Left kidney (tissue), 1 donor: ENCODE measurements at regions not wholly inside any gene's neighbourhood (a gene's known extent, or its start where the extent isn't known, plus 50 kb on each side); places are given as distances from the start of the nearest gene placed in this dataset.

Source experiments
- DNase-seq: peaks from one replicate; pipeline ENCODE4 v3.0.0-alpha.2; 2013

DNA sequence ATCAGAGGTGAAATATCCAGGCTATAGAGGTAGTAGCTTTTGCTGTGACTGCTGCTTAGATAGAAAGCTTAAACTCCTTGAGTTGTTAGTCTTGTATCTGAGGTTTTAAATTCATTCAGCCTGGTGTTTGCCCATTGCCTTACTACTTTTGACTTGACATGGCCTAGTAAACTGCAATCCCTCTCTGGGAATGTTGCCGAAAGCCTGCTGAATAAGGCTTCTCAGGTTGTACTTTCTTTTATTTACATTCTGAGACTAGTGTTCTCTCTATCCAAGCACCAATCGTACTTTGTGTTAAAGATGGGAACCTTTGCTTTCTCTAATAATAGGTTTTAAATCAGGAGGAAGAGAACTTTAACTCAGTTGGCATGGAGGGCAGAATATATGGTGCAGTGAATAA, 357.6 kb upstream of the CWC22 start:
- no peak for DNase-seq

DNA sequence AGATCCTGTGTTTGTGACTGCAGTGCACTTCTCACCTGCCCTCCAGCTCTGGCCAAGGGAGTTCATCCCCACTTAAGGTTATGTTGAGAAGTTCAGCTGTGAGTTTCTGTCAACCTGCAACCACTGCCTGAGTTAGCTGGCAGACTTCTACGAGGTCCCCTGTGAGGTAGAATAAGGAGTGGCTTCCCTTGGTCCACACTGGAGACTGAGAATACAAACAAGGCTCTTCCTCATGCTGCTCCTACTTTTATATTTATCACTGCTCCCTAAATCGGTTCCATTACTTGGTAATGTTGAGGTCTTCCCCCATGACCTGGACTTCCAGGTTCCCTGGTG, 353.2 kb upstream of the CWC22 start:
- DNase-seq = no peak

DNA sequence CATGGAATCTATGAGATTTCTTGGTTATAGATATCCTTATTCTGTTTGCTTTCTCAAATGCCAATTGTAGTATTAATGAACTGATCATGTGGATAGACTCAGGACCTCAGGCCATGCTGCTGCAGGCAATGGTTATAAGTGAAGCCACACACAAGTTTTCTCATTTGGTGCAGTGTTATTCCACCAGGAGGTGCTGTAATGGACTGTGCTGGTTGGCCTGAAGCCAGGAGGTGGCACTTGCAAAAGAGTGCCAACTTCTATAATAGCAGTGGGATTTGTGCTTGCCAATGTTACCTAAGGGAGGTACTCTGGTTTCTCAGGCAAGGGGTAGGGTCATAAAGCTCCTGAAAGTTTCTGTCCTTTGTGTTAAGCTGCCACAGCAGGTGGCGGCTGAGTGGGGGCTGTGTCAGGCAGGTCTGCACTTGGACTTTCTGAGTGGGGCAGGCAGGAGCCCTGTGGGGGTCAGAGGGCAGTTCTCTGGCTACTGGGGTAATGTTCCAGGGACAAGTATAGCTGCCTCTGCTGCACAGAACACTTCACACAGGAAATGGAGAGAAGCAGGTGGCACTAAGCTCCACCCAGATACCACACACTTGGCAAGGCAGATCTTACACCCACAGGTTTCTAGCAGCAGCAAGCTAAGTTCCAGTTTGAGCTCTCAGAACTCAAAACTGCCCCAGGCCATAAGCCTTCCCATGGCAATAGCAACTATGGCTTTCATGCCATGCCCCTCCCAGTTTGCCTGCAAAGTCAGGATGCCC, 352.6 kb upstream of the CWC22 start:
- DNase-seq = no peak

DNA sequence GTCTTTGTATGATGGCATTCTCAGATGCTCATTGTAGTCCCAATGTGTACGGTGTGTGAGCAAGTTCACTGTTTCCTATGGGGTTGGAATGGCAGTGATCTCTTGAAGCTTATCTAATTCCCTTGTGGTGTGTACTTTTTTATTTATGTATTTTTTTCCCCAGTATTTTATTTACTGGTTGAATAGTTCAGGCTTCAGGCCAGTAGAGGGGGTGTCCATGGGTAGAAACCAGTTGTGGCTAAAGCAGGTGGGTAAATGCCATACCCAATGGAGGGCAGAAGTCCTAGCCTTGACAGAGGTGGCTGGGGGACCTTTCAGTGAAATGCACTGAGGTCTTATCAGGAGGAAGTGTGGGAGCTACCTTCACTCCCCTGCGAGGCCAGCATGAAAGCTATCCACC, 351.4 kb upstream of the CWC22 start:
- no peak for DNase-seq

DNA sequence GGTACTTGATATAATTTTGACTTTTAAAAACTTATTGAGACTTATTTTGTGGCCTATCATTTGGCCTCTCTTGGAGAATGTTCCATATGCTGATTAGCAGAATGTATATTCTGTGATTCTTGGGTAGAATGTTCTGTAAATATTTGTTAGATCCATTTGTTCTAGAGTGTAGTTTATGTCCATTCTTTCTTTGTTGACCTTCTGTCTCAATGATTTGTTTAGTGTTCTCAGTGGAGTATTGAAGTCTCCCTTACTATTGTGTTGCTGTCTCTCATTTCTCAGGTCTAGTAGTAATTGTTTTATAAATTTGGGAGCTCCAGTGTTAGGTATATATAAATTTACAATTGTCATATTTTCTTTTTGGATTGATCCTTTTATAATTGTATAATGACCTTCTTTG, 349.6 kb upstream of the CWC22 start:
- DNase-seq = no peak

DNA sequence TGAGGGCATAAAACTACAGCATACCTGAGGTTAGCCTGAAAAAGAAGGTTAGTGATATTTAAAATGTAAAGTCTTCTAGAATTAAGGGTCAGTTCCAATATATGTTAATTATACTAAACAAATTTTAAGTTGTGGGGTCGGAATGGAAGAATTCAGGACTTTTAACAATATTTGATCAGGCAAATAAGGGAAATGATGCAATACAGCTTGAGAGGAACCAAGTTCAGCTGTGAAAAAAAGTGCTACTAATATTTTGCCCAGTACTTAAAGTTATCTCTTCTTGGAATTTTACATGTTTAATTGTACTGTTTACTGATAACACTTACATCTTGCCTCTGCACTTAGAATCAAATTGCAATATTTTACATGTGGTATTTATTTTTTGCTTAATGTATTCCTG, 345.5 kb upstream of the CWC22 start:
- DNase-seq = no peak

DNA sequence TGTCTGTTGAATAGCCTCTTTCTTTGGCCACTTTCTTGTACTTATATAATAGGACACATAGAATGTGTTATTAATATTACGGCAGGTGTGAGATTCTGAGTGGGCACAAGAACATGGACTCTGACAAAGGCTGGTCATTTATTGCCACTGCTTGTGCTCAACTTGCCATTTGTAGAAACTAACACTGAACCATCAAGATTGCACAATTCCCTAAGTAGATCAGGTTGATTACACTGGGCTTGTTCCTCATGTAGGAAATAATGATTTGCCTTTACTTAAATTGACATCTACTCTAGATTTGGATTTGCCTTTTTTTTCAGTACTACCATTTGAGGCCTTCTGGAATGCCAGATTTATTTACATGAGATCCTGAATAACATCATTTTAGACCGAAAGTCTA, 342.7 kb upstream of the CWC22 start:
- no peak for DNase-seq

DNA sequence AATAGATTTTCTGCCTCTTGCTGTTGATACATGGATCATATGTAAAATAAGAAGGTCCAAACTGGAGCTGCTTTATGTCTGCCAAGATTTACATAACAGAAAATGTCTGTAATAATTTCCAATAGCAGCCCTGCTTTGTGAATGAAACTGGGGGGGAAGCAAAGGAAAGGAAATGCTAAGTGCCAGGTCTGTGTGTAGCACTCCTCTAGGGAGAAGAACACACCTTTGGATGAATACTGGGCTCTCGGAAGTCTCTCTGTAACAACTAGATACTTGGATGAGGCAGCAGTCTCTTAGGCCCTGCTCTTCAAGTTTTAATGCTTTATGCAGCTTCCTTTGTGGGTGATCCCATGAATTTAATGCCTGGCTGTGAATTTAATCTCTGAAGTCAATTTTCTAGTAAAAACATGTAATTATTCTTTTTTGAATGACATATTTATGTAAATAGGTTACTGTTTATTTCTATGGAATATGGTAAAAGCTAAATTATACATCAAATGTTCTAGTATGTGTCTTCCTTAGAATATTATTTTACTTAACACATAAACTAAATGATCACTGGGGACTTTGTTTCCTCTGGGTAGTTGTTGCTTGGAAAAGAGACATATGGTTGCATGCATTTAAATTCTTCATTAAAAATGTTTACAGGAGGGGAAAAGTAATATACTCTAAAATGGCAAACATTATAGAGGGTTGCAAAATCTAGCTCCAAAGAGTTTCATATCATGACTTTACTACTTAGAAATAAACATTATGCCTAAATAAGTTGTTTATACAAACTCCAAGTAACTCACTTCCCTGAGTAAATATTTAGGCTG, 336.6 kb upstream of the CWC22 start:
- no peak for DNase-seq

DNA sequence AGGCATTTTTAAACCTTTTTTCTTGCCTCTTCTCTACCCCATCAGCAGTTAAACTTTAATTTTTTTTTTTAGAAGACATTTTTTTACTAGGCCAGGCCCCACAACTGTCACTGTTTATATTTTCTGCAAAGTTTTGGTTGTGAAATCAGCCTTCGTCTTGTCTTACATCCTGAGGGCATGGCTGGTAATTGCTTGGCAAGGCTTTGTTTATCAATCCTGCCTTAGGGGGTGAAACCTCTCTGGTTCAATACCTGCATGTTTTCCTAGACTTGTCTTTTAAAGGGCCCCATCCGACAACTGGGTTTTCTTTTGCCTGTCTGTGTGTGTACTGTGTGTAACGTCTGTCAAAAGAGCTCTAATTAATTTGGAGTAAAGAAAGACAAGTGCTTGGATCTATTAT, 330.0 kb upstream of the CWC22 start:
- no peak for DNase-seq

DNA sequence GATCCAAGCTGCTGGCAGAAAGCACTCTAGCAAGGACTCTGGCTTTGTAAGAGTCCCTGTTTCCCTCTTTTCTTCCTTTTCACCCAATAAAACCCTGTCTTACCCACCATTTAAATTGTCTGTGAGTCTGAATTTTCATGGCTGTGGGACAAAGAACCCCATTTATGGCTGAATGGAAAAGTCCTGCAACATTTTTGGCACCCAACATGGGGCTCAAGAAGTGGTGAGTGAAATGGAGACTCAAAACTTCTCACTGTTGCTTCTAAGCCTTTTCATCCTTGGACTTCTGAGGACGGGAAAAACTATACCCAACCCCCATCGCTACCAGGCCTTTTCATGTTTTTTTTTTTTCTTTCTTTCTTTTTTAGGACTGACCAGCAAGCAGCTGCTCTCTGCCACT, 329.5 kb upstream of the CWC22 start:
- DNase-seq = no peak

DNA sequence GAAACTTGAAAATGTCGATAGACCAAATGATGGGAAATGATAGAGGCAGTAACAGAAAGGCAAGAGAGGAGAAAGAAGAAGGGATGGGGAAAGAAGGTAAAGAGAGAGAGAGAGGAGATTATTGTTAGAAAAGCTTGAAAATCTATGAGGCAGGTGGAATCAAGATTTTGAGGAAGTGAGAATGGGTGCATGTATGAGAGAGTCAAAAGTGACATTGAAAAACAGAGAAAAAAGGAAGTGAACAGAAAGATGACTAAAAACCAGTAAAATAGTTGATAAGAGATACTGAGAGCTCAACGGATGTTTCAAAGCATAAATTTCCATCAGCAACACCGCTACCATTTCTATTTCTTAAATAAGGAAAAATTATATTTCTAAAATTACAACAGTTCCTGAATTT, 327.4 kb upstream of the CWC22 start:
- DNase-seq = no peak

DNA sequence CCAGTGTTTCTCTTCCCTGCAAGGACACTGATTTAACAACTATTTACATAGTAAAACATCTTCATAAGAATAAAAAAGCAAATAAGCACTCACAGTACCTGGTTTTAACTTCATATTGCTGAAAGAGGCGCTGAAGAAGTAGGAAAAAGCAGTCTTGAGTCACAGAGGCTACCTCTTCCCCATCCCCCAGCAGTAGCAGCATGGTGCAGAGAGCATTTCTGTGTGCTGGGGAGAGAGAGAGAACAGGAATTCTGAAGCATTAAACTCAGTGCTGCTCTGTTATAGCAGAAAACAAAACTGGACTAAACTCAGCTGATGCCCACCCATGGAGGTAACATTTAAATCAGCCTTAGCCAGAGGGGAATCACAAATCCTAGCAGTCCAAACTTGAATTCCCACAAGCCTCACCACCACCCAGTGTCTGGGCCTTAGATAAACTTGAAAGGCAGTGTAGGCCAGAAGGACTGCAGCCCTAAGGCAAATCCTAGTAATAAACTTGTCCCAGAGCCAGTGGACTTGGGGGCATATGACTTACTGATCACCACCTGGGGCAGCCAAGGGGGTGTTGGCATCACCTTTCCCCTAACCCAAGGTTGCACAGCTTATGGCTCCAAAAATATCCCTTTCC, 321.8 kb upstream of the CWC22 start:
- no peak for DNase-seq

DNA sequence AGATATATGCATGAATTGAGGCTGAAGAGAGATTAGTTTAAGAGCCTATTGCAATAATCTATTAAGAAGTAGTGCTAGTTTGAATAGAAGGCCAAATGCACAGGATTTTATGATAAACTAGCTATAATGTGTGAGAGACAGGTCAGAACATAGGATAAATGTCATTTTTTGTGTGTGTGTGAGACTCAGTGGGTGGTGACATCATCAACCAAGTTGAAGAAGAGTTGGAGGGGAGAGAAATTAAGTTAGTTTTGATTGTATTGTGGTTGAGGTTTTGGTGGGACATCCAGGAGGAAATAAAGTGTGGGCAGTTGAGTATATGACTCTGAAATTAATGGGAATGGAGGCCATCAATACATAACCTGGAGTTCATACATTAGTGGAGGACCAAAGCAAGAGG, 320.1 kb upstream of the CWC22 start:
- DNase-seq = no peak

DNA sequence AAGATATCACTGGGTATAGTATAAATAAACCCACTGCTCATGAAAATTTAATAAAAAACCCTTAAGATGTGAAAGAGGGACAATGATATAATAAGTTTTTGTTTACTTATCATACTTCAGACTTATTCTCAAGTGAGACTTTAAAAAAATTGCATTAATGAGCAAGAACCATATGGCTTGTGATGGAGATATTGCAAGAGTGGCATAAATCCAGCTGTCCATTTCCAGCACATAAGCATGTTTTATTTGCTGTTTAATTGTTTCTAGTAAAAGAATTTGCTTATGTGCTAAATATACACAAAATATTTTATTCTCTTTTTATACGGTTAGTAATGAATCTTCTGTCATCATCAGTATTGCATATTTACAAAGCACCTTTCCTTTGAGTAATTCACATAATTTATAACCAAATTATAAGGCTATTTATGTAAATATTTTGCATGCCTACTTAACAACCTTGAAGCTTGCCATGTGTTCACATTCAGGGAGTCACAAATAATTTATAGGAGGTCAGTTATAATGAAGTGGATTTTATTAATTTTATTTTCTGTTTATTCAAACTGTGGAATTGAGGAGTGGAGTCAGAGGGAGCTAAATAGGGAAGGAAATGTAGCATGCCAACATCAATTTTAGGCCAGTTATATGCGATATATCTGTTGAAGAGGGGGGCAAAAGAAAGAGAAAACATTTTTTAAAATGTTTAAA, 318.5 kb upstream of the CWC22 start:
- DNase-seq = no peak

DNA sequence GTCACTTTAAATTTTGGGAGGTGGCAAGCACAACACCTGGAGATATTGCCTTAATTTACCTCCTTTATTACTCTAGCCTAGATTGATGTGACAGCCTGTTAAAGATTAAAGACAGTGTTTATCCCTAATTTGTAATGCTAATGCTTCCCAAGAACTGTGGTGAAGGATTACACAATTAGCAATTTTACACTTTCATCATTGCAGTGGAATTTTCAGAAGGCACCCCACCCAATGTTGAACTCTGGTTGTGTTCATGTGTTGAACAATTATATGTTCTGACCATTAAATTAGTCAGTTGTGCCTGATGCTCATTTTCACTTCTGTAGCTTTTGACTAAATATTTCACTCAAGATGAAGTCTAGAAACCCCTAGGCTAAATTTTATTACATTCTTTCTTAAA, 317.1 kb upstream of the CWC22 start:
- no peak for DNase-seq

DNA sequence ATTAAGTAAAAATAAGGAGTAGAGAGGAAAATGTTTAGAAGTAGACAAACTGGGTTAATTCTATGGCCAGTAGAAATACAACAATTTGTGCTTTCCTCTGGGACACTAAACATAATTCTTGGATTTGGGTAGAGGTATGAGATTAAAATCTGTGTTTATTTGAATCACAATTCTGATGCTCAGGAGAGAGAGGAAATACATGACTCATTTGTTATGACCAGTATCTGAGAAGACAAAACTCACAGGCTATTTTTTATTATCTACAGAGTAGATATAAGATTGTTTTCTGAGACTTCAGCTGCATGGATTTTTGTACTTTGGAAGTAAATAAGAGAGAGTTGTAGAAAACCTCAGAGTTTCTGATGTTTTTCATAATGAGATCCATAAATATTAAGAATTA, 315.7 kb upstream of the CWC22 start:
- DNase-seq = no peak

DNA sequence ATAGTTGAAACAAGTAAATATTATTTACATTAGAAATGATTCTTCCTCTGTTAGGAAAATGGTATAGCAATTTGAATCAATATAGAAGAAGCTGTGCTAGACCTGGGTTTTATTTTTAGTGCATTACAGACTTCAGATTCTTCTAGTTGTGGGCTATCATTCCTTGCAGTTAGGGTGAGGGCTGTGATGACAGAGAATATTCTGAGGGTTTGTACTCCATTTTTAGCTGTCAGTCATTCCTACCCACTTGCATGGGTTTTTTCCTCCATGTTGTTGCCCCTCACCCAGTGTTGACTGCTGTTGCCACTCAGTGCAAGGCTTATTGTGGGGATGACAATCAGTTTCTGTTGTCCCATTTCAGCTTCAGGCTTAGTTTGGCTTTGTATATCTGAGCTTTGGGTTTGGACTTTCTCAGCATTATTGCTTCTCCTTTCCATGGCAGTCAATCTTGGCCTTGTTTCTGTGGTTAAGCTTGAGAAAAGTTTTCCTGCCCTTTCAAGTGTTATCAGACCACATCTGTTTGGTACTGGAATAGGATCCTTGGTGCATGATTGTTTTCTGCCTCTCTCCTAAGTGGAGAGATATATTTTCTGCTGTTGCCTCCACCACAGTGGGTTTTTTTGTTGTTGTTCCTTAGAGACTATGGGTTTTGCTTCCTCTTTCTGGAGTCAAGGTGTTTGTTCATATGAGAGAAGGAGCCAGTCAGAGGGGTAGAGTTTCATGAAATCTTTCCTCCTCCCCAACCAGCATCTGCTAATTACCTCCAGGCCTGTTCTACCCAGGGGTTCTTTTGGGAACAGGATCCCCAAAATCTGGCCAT, 312.7 kb upstream of the CWC22 start:
- no peak for DNase-seq

DNA sequence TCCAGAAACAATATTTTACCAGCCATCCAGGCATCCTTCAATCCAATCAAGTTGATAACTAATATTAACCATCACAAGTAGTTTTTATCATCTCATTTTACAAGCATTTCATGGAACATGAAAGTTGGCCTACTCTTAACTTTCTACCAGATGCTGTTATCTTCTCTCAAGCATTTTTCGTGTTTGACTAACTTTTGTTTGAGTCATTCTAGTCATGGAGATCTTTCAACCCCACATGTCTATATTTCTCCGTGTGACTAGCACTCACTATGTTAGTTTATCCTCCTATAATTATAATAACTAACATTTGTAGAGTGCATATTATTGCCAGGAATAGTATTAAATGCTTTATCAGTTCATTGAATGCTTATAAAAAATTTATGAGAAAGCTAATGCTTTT, 307.0 kb upstream of the CWC22 start:
- no peak for DNase-seq

DNA sequence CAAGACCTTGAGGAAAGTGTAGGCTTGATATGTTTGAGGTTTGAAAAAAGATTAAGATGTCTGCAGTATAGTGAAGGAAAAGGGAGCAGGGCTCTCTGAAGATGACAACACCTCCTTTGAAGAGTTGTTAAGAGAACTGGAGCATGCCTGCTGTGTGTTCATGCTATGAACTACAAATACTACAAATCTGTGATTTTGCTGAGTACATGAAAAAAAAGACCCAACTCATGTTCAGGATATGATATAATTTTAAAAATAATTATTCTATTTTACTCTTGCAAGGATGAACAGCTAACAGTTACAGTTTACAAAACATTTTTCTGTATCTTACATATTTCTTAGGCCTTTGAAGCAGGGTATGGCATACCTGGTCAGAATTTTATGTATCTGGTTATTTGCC, 305.4 kb upstream of the CWC22 start:
- DNase-seq = no peak

DNA sequence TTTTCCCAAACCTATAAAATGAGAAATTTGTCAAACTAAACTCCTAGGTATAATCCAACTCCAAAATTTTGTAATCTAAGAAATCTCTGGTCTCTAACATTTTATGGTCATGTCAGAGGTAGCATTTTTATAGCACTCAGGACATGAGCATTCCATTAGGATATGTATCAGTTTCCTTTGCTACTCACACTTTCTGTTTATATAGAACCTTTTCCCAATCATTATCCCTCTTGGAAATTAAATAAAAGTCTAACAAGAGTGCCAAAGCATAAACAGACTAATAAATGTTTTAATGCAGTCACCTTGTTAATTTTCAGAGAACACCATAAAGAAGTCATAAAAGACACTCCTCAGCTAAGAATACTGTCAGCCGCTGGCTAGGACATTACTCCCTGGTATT, 300.0 kb upstream of the CWC22 start:
- DNase-seq = no peak

DNA sequence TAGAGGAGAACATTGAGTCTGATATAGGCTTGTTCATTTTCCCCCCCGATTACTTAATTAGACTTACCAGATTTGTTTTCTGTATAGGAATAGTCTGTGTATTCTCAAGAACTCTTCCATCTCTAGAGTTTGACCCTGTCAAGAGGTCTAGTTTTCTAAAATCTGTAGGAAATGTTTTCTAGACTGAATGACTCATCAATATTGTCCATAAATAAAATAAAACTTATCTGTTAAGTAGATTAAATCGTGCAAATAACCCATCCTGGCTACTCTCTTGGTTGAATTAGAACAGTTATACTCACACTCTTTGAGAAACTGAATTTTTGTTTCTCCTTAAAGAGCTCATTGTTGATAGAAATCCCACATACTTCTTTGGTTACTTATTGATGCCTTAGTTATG, 299.2 kb upstream of the CWC22 start:
- DNase-seq = no peak
